ENCODE measurements at regions not wholly inside any gene's neighbourhood (a gene's known extent, or its start where the extent isn't known, plus 50 kb on each side); places are given as distances from the start of the nearest gene placed in this dataset.

DNA sequence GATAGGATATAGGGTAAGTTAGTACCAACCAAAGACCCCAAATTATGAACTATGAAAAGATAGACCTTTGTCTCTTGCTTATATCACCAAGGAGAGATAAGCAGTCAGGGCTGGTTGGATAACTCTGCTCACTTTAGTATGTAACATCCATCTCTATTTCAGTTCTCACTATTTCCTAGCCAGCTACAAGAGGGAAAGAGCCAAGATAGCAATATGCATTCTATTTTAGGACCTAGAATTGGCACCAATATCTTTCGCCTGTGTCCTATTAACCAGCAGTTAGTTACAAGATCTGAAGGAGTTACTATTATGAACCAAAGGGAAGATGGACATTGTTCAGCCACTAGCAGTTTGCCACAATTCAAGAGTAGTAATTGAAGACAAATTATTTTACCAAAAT lies 457.5 kb downstream of the NSUN3 start:
- TF ChIP-seq, protein P1, sequence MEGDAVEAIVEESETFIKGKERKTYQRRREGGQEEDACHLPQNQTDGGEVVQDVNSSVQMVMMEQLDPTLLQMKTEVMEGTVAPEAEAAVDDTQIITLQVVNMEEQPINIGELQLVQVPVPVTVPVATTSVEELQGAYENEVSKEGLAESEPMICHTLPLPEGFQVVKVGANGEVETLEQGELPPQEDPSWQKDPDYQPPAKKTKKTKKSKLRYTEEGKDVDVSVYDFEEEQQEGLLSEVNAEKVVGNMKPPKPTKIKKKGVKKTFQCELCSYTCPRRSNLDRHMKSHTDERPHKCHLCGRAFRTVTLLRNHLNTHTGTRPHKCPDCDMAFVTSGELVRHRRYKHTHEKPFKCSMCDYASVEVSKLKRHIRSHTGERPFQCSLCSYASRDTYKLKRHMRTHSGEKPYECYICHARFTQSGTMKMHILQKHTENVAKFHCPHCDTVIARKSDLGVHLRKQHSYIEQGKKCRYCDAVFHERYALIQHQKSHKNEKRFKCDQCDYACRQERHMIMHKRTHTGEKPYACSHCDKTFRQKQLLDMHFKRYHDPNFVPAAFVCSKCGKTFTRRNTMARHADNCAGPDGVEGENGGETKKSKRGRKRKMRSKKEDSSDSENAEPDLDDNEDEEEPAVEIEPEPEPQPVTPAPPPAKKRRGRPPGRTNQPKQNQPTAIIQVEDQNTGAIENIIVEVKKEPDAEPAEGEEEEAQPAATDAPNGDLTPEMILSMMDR (IDR thresholded peaks at IDR 0.05; ENCODE audit: low read depth, low read length) = no peak

DNA sequence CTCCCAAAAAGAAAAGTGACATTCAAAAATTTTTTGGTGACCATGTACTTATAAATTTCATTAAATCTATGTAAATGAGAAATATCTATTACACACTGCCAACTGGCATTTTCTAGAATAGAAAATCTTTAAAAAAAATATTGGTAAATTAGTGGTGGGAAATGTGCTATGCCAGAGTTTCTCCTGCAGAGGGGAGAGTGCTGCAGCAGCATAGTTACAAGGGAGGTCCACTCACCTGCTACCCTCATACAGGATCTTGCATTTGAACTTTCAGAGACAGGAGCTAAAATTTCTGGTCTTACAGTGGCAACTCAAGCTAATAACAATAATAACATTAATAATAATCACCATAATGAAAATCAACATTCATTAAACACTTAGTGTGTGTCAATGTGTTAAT lies 459.6 kb downstream of the NSUN3 start:
- TF ChIP-seq, protein P1 (IDR thresholded peaks at IDR 0.05; ENCODE audit: low read depth, low read length) = peak; percentile 29
- no peak for DNase-seq (ENCODE audit: low read depth in 2 of 2)
- no peak overlapping the region for H3K4me3 ChIP-seq (replicated peaks in 1 of 2; ENCODE audit: low read depth in 2 of 2, low read length in 2 of 2)

More for the DNA sequence above, 457.5 kb downstream of the NSUN3 start:
- no peak for DNase-seq (ENCODE audit: low read depth in 2 of 2)
- H3K4me3 ChIP-seq (replicated peaks in 1 of 2; ENCODE audit: low read depth in 2 of 2, low read length in 2 of 2) = no peak overlapping the region

DNA sequence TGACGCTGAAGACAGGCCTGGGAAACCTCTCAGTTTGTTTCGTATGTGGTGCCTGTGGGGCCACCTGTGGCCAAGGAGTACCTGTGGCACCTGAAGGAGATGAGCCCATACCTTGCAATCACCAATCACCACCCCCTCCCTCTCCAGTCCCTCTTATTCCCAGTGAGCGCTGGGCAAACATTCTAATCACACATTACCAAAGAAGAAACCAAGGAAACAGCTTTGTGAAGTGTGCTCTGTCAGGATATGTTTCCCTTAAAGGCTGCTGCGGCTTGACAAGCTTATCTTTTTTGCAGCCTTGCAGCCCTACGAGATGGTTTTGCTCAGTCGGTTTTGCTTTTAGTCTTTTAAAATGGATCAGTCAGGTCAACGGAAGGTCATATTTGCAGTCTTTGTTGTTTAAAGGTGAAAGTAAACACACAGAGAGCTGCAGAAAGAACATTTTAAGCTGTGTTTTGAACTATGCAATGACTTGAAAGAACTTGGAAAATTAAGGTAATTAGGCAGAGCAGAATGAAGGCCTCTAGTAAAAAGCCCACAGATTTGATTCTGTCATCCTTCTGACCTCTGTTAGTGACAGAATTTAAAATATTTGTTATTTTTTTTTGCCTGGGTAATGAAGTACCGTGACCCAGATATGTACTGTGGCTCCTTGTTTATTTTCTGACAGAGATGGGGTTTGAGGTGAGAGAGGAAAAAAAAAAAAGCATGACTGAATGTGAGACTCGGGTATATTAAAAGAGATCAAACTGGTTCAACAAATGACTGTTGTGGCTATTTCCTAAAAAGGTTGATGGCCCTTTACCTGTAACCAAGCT lies 461.4 kb downstream of the NSUN3 start:
- no peak overlapping the region for H3K4me3 ChIP-seq (replicated peaks in 1 of 2; ENCODE audit: low read depth in 2 of 2, low read length in 2 of 2)
- DNase-seq (ENCODE audit: low read depth in 2 of 2) = no peak
- TF ChIP-seq, protein P1 (IDR thresholded peaks at IDR 0.05; ENCODE audit: low read depth, low read length) = no peak

DNA sequence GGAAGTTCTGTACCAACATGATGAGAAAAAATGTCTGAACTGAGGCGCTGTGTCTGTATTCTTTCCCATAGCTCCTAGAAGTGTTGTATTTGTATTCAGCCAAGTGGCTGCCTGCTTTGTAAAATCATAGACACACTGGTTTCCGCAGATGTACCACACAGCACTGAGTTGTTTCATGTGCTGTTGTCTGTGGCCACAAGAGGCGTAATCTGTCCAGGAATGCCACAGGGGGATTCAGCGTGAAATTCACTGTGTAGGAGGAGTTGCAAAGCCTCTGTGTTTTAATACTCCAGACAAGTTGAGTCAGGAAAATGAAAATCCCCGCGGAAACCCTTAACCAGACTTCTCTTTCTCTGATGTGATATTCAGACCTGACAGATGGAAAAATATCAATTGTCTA lies 462.2 kb downstream of the NSUN3 start:
- TF ChIP-seq, protein P1 (IDR thresholded peaks at IDR 0.05; ENCODE audit: low read depth, low read length) = peak; percentile 61

DNA sequence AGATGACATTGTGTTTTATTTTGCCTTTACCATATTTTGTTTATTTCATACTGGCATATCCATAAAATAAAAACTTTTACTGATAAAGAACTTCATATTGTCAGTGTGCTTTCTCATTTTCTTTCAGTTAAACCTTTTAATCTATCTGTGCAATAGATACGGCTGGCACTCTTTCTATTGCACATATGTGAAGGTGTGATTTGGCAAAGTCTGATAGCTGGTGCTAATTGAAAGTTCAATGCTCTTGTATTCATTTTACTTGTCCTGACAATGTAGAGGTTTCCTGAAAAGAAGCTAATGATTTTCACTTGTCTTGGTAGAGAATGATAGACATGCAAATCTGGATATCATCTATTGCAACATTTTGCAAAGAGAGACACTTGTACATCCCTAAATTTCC lies 467.0 kb downstream of the NSUN3 start:
- no peak overlapping the region for H3K4me3 ChIP-seq (replicated peaks in 1 of 2; ENCODE audit: low read depth in 2 of 2, low read length in 2 of 2)
- DNase-seq (ENCODE audit: low read depth in 2 of 2) = no peak
- TF ChIP-seq, protein P1 (IDR thresholded peaks at IDR 0.05; ENCODE audit: low read depth, low read length) = no peak

More for the DNA sequence above, 462.2 kb downstream of the NSUN3 start:
- H3K4me3 ChIP-seq (replicated peaks in 1 of 2; ENCODE audit: low read depth in 2 of 2, low read length in 2 of 2) = no peak overlapping the region
- peak; percentile 10 to 53 for DNase-seq (ENCODE audit: low read depth in 2 of 2)

DNA sequence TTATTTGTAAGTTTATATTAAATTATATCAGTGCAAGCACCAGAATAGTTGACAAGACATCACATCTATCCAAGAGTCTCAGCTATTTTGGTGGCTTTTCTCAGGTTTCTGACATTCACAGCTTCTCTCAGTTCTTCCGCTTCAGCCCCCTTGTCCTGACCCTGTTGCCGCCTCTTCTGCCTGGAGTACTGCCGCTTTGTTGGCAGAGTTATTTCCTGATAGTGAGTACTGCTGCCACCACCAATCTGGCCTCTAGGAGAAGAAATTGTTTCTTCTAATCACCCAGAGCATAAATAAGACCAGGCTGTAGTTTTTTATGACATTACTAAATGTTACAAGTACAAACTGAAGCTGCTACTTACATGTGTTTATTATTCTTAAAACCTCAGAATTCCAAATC lies 470.1 kb downstream of the NSUN3 start:
- TF ChIP-seq, protein P1 (IDR thresholded peaks at IDR 0.05; ENCODE audit: low read depth, low read length) = no peak
- no peak for DNase-seq (ENCODE audit: low read depth in 2 of 2)
- no peak overlapping the region for H3K4me3 ChIP-seq (replicated peaks in 1 of 2; ENCODE audit: low read depth in 2 of 2, low read length in 2 of 2)

Measured in cardiac fibroblast (primary cell).